PC-9 (cell line): ENCODE measurements at regions not wholly inside any gene's neighbourhood (a gene's known extent, or its start where the extent isn't known, plus 50 kb on each side); places are given as distances from the start of the nearest gene placed in this dataset.
"Not testable (repeated sequence)": the region's sequence is repeated elsewhere in the genome, so short reads cannot be mapped to it uniquely, and the experiment has no call there.

ENCODE experiments used
- BruUV-seq: library from RNA; stranded (reverse); fragments of 400-500 nt; replicated peaks from 2 replicates; lab custom pipeline; 2021; lab: Mats Ljungman, UMichigan
- CTCF ChIA-PET: fragments of 300-600 bp; sonication (Branson Sonifier 250); formaldehyde crosslinking; loops from one replicate; lab custom pipeline; 2022; ENCODE audit warnings: antibody characterized with exemption; lab: Charles Lee
- POLR2A ChIA-PET: fragments of 300-600 bp; sonication (Branson Sonifier 250); formaldehyde crosslinking; loops from one replicate; lab custom pipeline; 2022; ENCODE audit warnings: antibody characterized with exemption; ENCODE audit not compliant: unreplicated experiment; lab: Charles Lee
- DNase-seq, 2 experiments: peaks; one replicate each; pipeline versions ENCODE4 v3.0.0 to v3.0.0-alpha.2; 2015 to 2022; ENCODE audit warnings: mixed read lengths in 1 of 2
- H2AFZ ChIP-seq: fragments of 200-600 bp; sonication (generic); 2 replicates; pipeline ENCODE4 v1.8.1; 2017; ENCODE audit warnings: antibody characterized with exemption
- H3F3A ChIP-seq: fragments of 200-600 bp; sonication (generic); 2 replicates; pipeline ENCODE4 v1.8.1; 2017; ENCODE audit warnings: antibody characterized with exemption, mild to moderate bottlenecking, low read depth; ENCODE audit not compliant: insufficient read depth
- H3K27ac ChIP-seq: fragments of 200-600 bp; sonication (generic); 2 replicates; pipeline ENCODE4 v1.6.1; 2016; ENCODE audit warnings: mixed run types
- H3K27me3 ChIP-seq: fragments of 200-600 bp; sonication (generic); 2 replicates; pipeline ENCODE4 v1.6.1; 2016; ENCODE audit warnings: low read depth, mixed run types; ENCODE audit not compliant: insufficient read depth
- H3K36me3 ChIP-seq: fragments of 200-600 bp; sonication (generic); 2 replicates; pipeline ENCODE4 v1.6.1; 2016; ENCODE audit warnings: low read depth, mixed run types
- H3K4me1 ChIP-seq: fragments of 200-600 bp; sonication (generic); replicated peaks from 2 replicates; pipeline ENCODE4 v1.6.1; 2016; ENCODE audit warnings: mixed run types; ENCODE audit not compliant: insufficient read depth
- H3K4me2 ChIP-seq: fragments of 200-600 bp; sonication (generic); 2 replicates; pipeline ENCODE4 v1.6.1; 2017; ENCODE audit warnings: mixed run types
- H3K4me3 ChIP-seq: fragments of 200-600 bp; sonication (generic); 2 replicates; pipeline ENCODE4 v1.6.1; 2016; ENCODE audit warnings: mixed run types
- H3K79me2 ChIP-seq: fragments of 200-600 bp; sonication (generic); 2 replicates; pipeline ENCODE4 v1.6.1; 2017; ENCODE audit warnings: low read depth, mixed run types
- H3K9me2 ChIP-seq: fragments of 200-600 bp; sonication (generic); 2 replicates; pipeline ENCODE4 v1.8.1; 2017; ENCODE audit warnings: mild to moderate bottlenecking; ENCODE audit not compliant: insufficient read depth
- H3K9me3 ChIP-seq: fragments of 200-600 bp; sonication (generic); 2 replicates; pipeline ENCODE4 v1.8.1; 2016; ENCODE audit warnings: low read depth; ENCODE audit not compliant: insufficient read depth
- H4K20me1 ChIP-seq: fragments of 200-600 bp; sonication (generic); 2 replicates; pipeline ENCODE4 v1.8.1; 2017; ENCODE audit not compliant: insufficient read depth
- CTCF ChIP-seq: fragments of 200-600 bp; sonication (generic); conservative IDR thresholded peaks from 2 replicates; pipeline ENCODE4 v1.6.1; 2017; ENCODE audit warnings: mixed run types, antibody characterized with exemption, mild to moderate bottlenecking, moderate library complexity
- EZH2 ChIP-seq: fragments of 200-600 bp; sonication (generic); IDR thresholded peaks from 2 replicates; pipeline ENCODE4 v1.8.0; 2017; ENCODE audit warnings: antibody characterized with exemption, low read depth
- intact Hi-C: fragments of 100-400 bp; cut with micrococcal nuclease; formaldehyde crosslinking; loops from one replicate; pipeline ENCODE4 v1.10.0; 2022; ENCODE audit not compliant: unreplicated experiment

GRCh38 chr5:94086635-94087034 is 345.2 kb upstream of the POU5F2 start:
- TF ChIP-seq CTCF, result peak; percentile 46
- H2AFZ ChIP-seq, H3F3A ChIP-seq, H4K20me1 ChIP-seq, H3K79me2 ChIP-seq, BruUV-seq, intact Hi-C loops, POLR2A ChIA-PET, H3K4me2 ChIP-seq, H3K4me1 ChIP-seq, H3K9me2 ChIP-seq, H3K4me3 ChIP-seq, H3K9me3 ChIP-seq, H3K36me3 ChIP-seq, DNase-seq, H3K27me3 ChIP-seq, CTCF ChIA-PET, H3K27ac ChIP-seq: not testable (repeated sequence)

- BruUV-seq, result no TSS peak
- Histone ChIP-seq H3K4me1 (no peaks in the 10 kb centered on the region), H3K27ac (no peak overlapping the region), H3K79me2 (no peaks in the 10 kb centered on the region), H3K4me3 (no peak overlapping the region), H4K20me1 (no peaks in the 10 kb centered on the region), H3K9me2 (no peaks in the 10 kb centered on the region), H3K36me3 (no peaks in the 10 kb centered on the region), H3K4me2 (no peak overlapping the region), H3K27me3 (no peaks in the 10 kb centered on the region), H3F3A (no peaks in the 10 kb centered on the region), H2AFZ (no peak overlapping the region), H3K9me3 (no peaks in the 10 kb centered on the region)
- TF ChIP-seq EZH2 (no peak), CTCF (no peak)
- intact Hi-C loops, result no loop called here
- CTCF ChIA-PET, result no interaction called here
- POLR2A ChIA-PET, result interaction anchor here (0.5 kb wide), 1 partner anchor 327 kb away, joined by 4 read pairs; no protein-coding TSS in a partner anchor
- DNase-seq, result no peak
Measured at GRCh38 chr5:94086194-94086593, 344.8 kb upstream of the POU5F2 start.

- H3K36me3 ChIP-seq, result no peaks in the 10 kb centered on the region
- no peaks in the 10 kb centered on the region for H3K79me2 ChIP-seq
- DNase-seq, result no peak
- H3K4me2 ChIP-seq, result no peak overlapping the region
- BruUV-seq, result no TSS peak
- H3K9me3 ChIP-seq, result no peaks in the 10 kb centered on the region
- CTCF ChIA-PET, result no interaction called here
- no peaks in the 10 kb centered on the region for H3K27me3 ChIP-seq
- H2AFZ ChIP-seq, result no peak overlapping the region
- no peaks in the 10 kb centered on the region for H4K20me1 ChIP-seq
- no peak for TF ChIP-seq CTCF
- no peak for TF ChIP-seq EZH2
- H3K9me2 ChIP-seq, result no peaks in the 10 kb centered on the region
- H3K27ac ChIP-seq, result no peak overlapping the region
- POLR2A ChIA-PET, result no interaction called here
- no peaks in the 10 kb centered on the region for H3F3A ChIP-seq
- intact Hi-C loops, result no loop called here
- no peak overlapping the region for H3K4me3 ChIP-seq
- H3K4me1 ChIP-seq, result no peaks in the 10 kb centered on the region
Measured at GRCh38 chr5:94082405-94082804, 341.0 kb upstream of the POU5F2 start.
